ENCODE measurements at regions not wholly inside any gene's neighbourhood (a gene's known extent, or its start where the extent isn't known, plus 50 kb on each side); places are given as distances from the start of the nearest gene placed in this dataset.

DNA sequence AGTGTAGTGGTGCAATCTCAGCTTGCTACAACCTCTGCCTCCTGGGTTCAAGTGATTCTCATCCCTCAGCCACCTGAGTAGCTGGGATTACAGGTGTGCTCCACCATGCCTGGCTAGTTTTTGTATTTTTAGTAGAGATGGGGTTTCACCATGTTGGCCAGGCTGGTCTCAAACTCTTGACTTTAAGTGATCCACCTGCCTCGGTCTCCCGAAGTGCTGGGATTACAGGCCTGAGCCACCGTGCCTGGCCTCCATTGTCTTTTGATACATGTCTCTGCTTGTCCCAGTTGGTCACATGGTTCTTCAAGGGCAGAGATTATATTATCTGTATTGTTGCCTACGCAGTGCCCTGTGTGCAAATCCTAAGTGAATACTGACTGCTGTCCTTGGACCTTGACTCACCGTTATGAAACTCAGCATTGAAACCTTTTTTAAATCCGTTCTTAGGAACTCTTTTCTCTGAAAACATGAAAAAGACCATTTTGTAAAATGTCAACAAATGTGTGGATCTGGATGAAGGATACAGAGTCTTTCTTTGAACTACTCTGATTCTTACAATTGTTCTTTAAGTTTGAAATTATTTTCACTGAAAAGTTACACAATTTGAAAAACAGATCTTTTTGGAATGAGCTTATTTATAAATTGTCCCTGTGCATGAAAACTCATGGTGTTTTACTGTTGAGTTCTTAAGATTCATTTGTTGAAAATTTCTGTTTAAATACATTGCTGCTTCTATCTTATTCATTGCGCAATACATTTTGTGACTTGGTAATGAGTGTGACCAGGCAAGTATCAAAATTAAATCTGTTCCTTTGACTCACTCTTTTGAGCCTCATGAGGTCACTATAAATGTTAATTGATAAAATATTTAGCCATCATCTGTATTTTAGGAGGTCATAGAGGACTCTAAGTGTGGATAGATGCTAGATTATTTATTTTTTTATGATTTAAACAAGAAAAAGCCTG, 293.5 kb downstream of the UTRN start:
- DNase-seq (ENCODE audit: low read depth): no peak

DNA sequence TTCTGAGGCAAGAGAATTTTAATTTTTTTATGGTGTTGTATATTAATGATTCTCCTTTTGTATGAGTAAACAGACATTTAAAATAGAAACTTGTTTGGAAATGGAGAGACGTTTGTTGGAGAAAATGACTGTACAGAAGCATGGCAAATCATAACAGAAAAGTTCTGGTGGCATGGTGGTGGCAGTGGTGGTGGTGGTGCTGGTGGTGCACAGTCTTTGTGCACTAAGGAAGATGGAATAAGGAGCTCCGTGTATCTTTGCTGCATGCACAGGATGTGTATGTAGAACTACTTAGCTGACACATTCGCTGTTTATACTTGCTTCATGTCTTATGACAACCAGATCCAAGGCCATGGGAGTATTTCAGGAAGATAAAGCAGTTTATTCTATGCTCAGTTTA, 294.9 kb downstream of the UTRN start:
- DNase-seq (ENCODE audit: low read depth): no peak

DNA sequence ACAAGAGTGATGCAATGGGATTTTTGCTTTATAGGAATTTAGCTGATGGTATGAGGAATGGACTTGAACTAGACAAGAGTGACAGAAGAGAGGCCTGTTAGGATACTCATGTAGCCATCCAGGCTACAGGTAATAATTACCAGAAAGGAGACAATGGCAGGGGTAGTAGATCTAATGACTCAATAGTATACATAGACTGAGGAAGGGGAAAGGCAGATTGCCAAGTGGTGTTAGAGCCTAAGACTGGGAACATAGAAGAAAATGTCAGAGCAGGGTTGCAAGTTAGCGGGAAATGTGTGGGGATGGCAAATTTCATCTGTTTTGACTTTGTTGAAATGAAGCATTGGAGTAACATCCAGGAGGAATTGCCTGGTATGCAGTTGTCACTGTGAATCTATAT, 295.6 kb downstream of the UTRN start:
- DNase-seq (ENCODE audit: low read depth): no peak

GRCh38 chr6:144581812-144582537, 296.8 kb downstream of the UTRN start:
- no peak for DNase-seq (ENCODE audit: low read depth)

GRCh38 chr6:144582939-144583613, 297.9 kb downstream of the UTRN start:
- DNase-seq (ENCODE audit: low read depth): peak; percentile 3

GRCh38 chr6:144583614-144583954, 298.4 kb downstream of the UTRN start:
- no peak for DNase-seq (ENCODE audit: low read depth)

- DNase-seq (ENCODE audit: low read depth): no peak
Observed at GRCh38 chr6:144585217-144585814, 300.2 kb downstream of the UTRN start.

- no peak for DNase-seq (ENCODE audit: low read depth)
Observed at GRCh38 chr6:144586986-144587385, 301.9 kb downstream of the UTRN start.

- no peak for DNase-seq (ENCODE audit: low read depth)
Observed at GRCh38 chr6:144588697-144589325, 303.7 kb downstream of the UTRN start.

DNA sequence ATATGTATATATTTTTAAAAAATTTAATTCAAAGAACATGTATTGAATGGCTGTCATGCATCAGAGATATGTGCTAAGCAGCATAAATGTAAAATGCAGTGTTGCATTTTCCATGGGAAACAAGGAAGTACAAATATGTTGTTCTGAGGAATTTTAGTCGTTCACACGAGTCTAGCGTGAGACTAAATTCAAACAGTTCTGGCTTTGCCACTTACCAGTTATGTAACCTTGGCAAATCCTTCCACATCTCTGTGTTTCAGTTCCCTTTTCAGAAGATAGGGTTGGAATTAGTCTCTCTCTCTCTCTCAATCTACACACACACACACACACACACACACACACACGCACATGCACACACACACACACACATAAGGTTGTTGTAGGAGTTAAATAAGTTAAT, 305.4 kb downstream of the UTRN start:
- DNase-seq (ENCODE audit: low read depth): no peak

GRCh38 chr6:144593392-144593791, 308.3 kb downstream of the UTRN start:
- no peak for DNase-seq (ENCODE audit: low read depth)

DNA sequence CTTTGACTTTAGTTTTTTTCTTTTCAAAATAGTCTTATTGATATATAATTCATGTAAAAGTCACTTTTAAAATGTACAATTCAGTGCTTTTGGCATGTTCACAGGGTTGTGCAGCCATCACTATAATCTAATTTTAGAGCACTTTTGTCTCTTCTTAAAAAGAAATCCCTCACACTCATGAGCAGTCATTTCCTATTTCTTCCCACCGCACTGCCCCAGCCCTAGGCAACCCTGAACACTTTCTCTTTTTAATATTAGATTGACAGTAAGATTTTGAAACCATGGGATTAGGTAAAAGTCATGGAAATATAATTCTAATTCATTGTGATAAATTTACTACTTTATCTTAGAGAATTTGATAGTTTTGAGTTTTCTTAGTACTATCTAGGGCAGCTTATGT, 309.4 kb downstream of the UTRN start:
- no peak for DNase-seq (ENCODE audit: low read depth)

DNA sequence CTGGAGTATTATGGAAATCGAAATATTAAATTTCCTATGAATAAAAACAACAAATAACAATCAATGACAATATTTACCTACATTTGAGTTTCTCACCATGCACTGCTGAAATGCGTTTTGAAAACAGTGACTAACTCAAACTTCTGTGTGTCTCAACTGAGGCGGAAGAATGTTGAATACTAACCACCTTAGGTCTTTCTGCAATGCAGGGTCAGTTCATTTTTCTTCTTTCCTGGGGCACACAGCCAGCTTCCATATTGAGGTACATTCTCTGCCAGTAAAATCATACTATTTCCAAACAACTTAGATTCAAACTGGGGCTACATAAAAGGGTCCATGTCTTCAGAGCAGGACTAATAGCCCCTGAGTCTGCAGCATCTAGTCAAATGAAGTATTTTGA, 310.1 kb downstream of the UTRN start:
- no peak for DNase-seq (ENCODE audit: low read depth)

GRCh38 chr6:144597511-144597910, 312.4 kb downstream of the UTRN start:
- no peak for DNase-seq (ENCODE audit: low read depth)

DNA sequence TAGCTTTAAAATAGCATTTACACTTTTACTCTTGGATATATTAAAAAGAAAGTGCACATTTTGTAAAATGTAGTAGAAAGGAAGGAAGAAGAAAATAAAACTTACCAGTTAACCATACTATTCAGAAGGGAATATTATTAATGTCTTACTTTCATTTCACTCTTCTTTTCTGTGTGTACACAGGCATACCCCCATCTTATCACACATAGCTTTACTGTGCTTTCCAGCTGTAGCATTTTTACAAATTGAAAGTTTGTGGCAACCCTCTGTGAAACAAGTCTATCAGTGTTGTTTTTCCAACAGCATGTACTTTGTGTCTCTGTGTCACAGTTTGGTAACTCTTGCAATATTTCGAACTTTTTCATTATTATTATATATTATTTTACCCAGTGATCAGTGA, 314.5 kb downstream of the UTRN start:
- DNase-seq (ENCODE audit: low read depth): no peak

GRCh38 chr6:144601221-144601620, 316.1 kb downstream of the UTRN start:
- DNase-seq (ENCODE audit: low read depth): no peak

DNA sequence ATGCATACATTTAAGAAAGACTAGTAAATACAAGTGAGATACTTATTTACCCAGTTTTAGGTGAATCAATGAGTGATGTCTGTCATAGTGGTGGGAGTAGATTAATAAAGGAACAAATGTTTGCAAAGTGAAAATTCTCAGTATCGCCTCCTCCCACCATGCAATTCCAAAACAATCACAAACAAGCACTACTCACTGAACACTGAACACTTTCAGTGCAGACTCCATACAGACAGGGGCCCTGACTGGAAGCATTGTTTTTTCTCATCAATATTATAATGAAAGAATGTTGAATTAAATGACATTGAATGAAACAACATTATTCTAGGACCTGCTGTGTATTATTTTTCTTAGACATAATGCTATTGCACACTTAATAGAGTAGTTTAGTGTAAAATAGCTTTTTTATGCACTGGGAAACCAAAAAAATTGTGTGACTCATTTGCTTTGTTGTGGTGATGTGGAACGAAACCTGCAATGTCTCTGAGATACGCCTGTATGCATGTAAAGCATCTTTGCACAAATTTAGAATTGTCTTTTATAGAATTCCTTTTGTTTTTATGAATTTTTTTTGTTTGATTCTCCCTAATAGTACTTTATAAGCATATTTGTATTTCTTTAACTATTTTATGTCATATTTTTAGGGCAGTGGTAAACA, 317.5 kb downstream of the UTRN start:
- no peak for DNase-seq (ENCODE audit: low read depth)

GRCh38 chr6:144606083-144606482, 320.9 kb downstream of the UTRN start:
- no peak for DNase-seq (ENCODE audit: low read depth)

- DNase-seq (ENCODE audit: low read depth): no peak
Observed at GRCh38 chr6:144607998-144608735, 323.0 kb downstream of the UTRN start.

DNA sequence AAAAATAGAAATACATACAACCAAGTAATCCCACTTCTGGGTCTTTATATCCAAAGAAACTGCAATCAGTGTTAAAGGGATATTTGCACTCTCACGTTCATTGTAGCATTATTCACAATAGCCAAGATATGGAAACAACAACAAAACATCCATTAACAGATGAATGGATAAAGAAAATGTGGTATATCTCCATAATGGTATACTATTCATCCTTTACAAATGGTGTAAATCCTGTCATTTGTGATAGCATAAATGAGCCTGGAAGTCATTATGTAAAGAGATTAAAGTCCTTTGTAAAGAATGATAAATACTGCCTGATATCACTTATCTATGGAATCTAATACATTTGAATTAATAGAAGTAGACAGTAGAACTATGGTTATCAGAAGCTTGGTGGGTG, 327.7 kb downstream of the UTRN start:
- DNase-seq (ENCODE audit: low read depth): no peak

DNA sequence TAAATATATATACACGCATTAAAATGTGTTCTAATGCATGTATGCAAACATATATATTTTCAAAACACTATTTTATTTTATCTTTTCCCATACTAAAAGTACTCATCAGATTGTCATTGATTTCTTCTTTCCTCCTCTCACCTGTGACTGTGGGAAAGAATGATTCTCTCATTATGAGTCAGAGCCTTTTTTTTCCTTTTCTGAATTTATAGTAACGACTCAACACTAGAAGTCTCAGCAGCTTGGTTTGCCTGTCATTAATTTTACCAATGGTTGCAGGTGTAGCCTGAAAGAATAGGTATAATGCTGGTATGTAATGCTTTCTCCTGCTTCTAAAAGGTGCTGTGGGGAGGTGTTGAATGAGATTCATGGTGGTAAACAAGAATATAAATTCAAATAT, 328.7 kb downstream of the UTRN start:
- DNase-seq (ENCODE audit: low read depth): no peak

All from T follicular helper cell (primary cell).